T-helper 1 cell treated with Interleukin-12 subunit alpha and Interleukin-12 subunit beta and Interleukin-4 antibody, amounts not matched to agents 30 μg/mL and 1 μg/mL, for 36 hours (primary cell): ENCODE measurements at regions not wholly inside any gene's neighbourhood (a gene's known extent, or its start where the extent isn't known, plus 50 kb on each side); places are given as distances from the start of the nearest gene placed in this dataset.
"Not testable (repeated sequence)": the region's sequence is repeated elsewhere in the genome, so short reads cannot be mapped to it uniquely, and the experiment has no call there.

Source experiments
- H3K27ac Mint-ChIP-seq: one replicate; pipeline ENCODE4 v1.8.0; 2021; ENCODE audit warnings: mild to moderate bottlenecking, mixed read lengths
- H3K27me3 Mint-ChIP-seq: one replicate; pipeline ENCODE4 v1.8.0; 2021; ENCODE audit warnings: low read depth, mixed read lengths
- H3K36me3 Mint-ChIP-seq: one replicate; pipeline ENCODE4 v1.8.0; 2021; ENCODE audit warnings: low read depth, mixed read lengths
- H3K4me1 Mint-ChIP-seq: one replicate; pipeline ENCODE4 v1.8.0; 2021; ENCODE audit warnings: low read depth, mixed read lengths
- H3K4me3 Mint-ChIP-seq: one replicate; pipeline ENCODE4 v1.8.0; 2021; ENCODE audit warnings: mild to moderate bottlenecking, moderate library complexity, mixed read lengths
- H3K9me3 Mint-ChIP-seq: one replicate; pipeline ENCODE4 v1.8.0; 2021; ENCODE audit warnings: mixed read lengths

GRCh38 chr3:181534781-181535221 lies 176.9 kb upstream of the SOX2 start:
- Mint-ChIP-seq H3K4me3 (no peak overlapping the region), H3K27me3 (no peaks in the 10 kb centered on the region), H3K9me3 (peaks cover 7% of the 10 kb centered on the region), H3K4me1 (no peaks in the 10 kb centered on the region), H3K36me3 (no peaks in the 10 kb centered on the region), H3K27ac (no peak overlapping the region)

- Mint-ChIP-seq H3K27ac (no peak overlapping the region), H3K36me3 (no peaks in the 10 kb centered on the region), H3K9me3 (peaks cover 3% of the 10 kb centered on the region), H3K4me1 (no peaks in the 10 kb centered on the region), H3K27me3 (no peaks in the 10 kb centered on the region), H3K4me3 (no peak overlapping the region)
Measured at GRCh38 chr3:181533811-181534210, 177.9 kb upstream of the SOX2 start.

GRCh38 chr3:181530584-181530983 lies 181.1 kb upstream of the SOX2 start:
- H3K9me3 Mint-ChIP-seq = peaks cover 8% of the 10 kb centered on the region
- no peaks in the 10 kb centered on the region for H3K36me3 Mint-ChIP-seq
- no peak overlapping the region for H3K27ac Mint-ChIP-seq
- no peaks in the 10 kb centered on the region for H3K4me1 Mint-ChIP-seq
- no peaks in the 10 kb centered on the region for H3K27me3 Mint-ChIP-seq
- H3K4me3 Mint-ChIP-seq = no peak overlapping the region

- H3K27me3 Mint-ChIP-seq = no peaks in the 10 kb centered on the region
- H3K27ac Mint-ChIP-seq = no peak overlapping the region
- H3K4me1 Mint-ChIP-seq = no peaks in the 10 kb centered on the region
- no peaks in the 10 kb centered on the region for H3K36me3 Mint-ChIP-seq
- H3K9me3 Mint-ChIP-seq = peaks cover 23% of the 10 kb centered on the region
- H3K4me3 Mint-ChIP-seq = no peak overlapping the region
Measured at GRCh38 chr3:181521831-181522230, 189.9 kb upstream of the SOX2 start.

- no peak overlapping the region for H3K27ac Mint-ChIP-seq
- H3K27me3 Mint-ChIP-seq = no peaks in the 10 kb centered on the region
- peaks cover 9% of the 10 kb centered on the region for H3K9me3 Mint-ChIP-seq
- no peaks in the 10 kb centered on the region for H3K36me3 Mint-ChIP-seq
- no peaks in the 10 kb centered on the region for H3K4me1 Mint-ChIP-seq
- no peak overlapping the region for H3K4me3 Mint-ChIP-seq
Measured at GRCh38 chr3:181518222-181518621, 193.5 kb upstream of the SOX2 start.

- Mint-ChIP-seq H3K9me3 (peaks cover 41% of the 10 kb centered on the region), H3K27ac (no peak overlapping the region), H3K36me3 (no peaks in the 10 kb centered on the region), H3K27me3 (no peaks in the 10 kb centered on the region), H3K4me1 (no peaks in the 10 kb centered on the region), H3K4me3 (no peak overlapping the region)
Measured at GRCh38 chr3:181512787-181513186, 198.9 kb upstream of the SOX2 start.

GRCh38 chr3:181510500-181510899 lies 201.2 kb upstream of the SOX2 start:
- no peaks in the 10 kb centered on the region for H3K27me3 Mint-ChIP-seq
- no peak overlapping the region for H3K4me3 Mint-ChIP-seq
- H3K36me3 Mint-ChIP-seq = no peaks in the 10 kb centered on the region
- H3K4me1 Mint-ChIP-seq = no peaks in the 10 kb centered on the region
- H3K27ac Mint-ChIP-seq = no peak overlapping the region
- peaks cover 36% of the 10 kb centered on the region for H3K9me3 Mint-ChIP-seq

- no peaks in the 10 kb centered on the region for H3K27me3 Mint-ChIP-seq
Measured at GRCh38 chr3:181497358-181497757, 214.4 kb upstream of the SOX2 start.

GRCh38 chr3:181493423-181493822 lies 218.3 kb upstream of the SOX2 start:
- H3K27ac Mint-ChIP-seq = no peak overlapping the region
- H3K9me3 Mint-ChIP-seq = no peaks in the 10 kb centered on the region
- no peaks in the 10 kb centered on the region for H3K4me1 Mint-ChIP-seq
- no peak overlapping the region for H3K4me3 Mint-ChIP-seq
- no peaks in the 10 kb centered on the region for H3K27me3 Mint-ChIP-seq
- H3K36me3 Mint-ChIP-seq = no peaks in the 10 kb centered on the region

More at GRCh38 chr3:181497358-181497757, 214.4 kb upstream of the SOX2 start:
- Mint-ChIP-seq H3K4me1 (no peaks in the 10 kb centered on the region), H3K9me3 (no peaks in the 10 kb centered on the region), H3K4me3 (no peak overlapping the region), H3K27ac (no peak overlapping the region), H3K36me3 (no peaks in the 10 kb centered on the region)

GRCh38 chr3:181488536-181488935 lies 223.2 kb upstream of the SOX2 start:
- Mint-ChIP-seq H3K9me3 (no peaks in the 10 kb centered on the region), H3K27me3 (no peaks in the 10 kb centered on the region), H3K36me3 (no peaks in the 10 kb centered on the region), H3K4me3 (no peak overlapping the region), H3K27ac (no peak overlapping the region), H3K4me1 (no peaks in the 10 kb centered on the region)

GRCh38 chr3:181487236-181487978 lies 224.3 kb upstream of the SOX2 start:
- Mint-ChIP-seq H3K9me3 (no peaks in the 10 kb centered on the region), H3K36me3 (no peaks in the 10 kb centered on the region), H3K4me3 (no peak overlapping the region), H3K4me1 (no peaks in the 10 kb centered on the region), H3K27ac (no peak overlapping the region), H3K27me3 (no peaks in the 10 kb centered on the region)

- H3K27me3 Mint-ChIP-seq = no peaks in the 10 kb centered on the region
- no peaks in the 10 kb centered on the region for H3K4me1 Mint-ChIP-seq
- H3K36me3 Mint-ChIP-seq = no peaks in the 10 kb centered on the region
- no peak overlapping the region for H3K27ac Mint-ChIP-seq
- H3K9me3 Mint-ChIP-seq = no peaks in the 10 kb centered on the region
- H3K4me3 Mint-ChIP-seq = no peak overlapping the region
Measured at GRCh38 chr3:181486141-181486885, 225.4 kb upstream of the SOX2 start.

- Mint-ChIP-seq H3K4me3 (no peak overlapping the region), H3K27me3 (no peaks in the 10 kb centered on the region), H3K36me3 (no peaks in the 10 kb centered on the region), H3K27ac (no peak overlapping the region), H3K4me1 (no peaks in the 10 kb centered on the region), H3K9me3 (peaks cover under 1% of the 10 kb centered on the region)
Measured at GRCh38 chr3:181484026-181484425, 227.7 kb upstream of the SOX2 start.

- H3K4me3 Mint-ChIP-seq, H3K4me1 Mint-ChIP-seq, H3K27me3 Mint-ChIP-seq, H3K27ac Mint-ChIP-seq, H3K36me3 Mint-ChIP-seq: not testable (repeated sequence)
- peaks cover 36% of the 10 kb centered on the region for H3K9me3 Mint-ChIP-seq
Measured at GRCh38 chr3:181475146-181475545, 236.6 kb upstream of the SOX2 start.

- Mint-ChIP-seq H3K9me3 (peaks cover 28% of the 10 kb centered on the region), H3K27ac (no peak overlapping the region), H3K4me3 (no peak overlapping the region), H3K27me3 (no peaks in the 10 kb centered on the region), H3K36me3 (no peaks in the 10 kb centered on the region), H3K4me1 (no peaks in the 10 kb centered on the region)
Measured at GRCh38 chr3:181470349-181470748, 241.4 kb upstream of the SOX2 start.
